Left lung (tissue), 4 donors: ENCODE measurements at regions not wholly inside any gene's neighbourhood (a gene's known extent, or its start where the extent isn't known, plus 50 kb on each side); places are given as distances from the start of the nearest gene placed in this dataset.
A peak's percentile ranks its signal among the peaks of the same experiment; 100 is the strongest.

Experiments
- ATAC-seq: fragments of 200-7000 bp; cut with Tn5 transposase; one replicate; pipeline ENCODE4 v1.9.1; 2020; ENCODE audit warnings: moderate library complexity
- DNase-seq, 4 donors: peaks; one replicate each; pipeline ENCODE4 v3.0.0-alpha.2; 2013 to 2020
- H3K27ac ChIP-seq, 2 donors: fragments of 200-600 bp; sonication (generic) in 1 of 2; one replicate each; pipeline versions ENCODE4 v1.5.0 to v1.8.0; 2020 to 2021
- H3K27me3 ChIP-seq, 2 donors: fragments of 200-600 bp; sonication (generic) in 1 of 2; one replicate each; pipeline versions ENCODE4 v1.5.0 to v1.8.0; 2020 to 2021
- H3K36me3 ChIP-seq, 2 donors: fragments of 200-600 bp; sonication (generic) in 1 of 2; one replicate each; pipeline versions ENCODE4 v1.5.0 to v1.8.0; 2020 to 2021
- H3K4me1 ChIP-seq, 2 donors: fragments of 200-600 bp; one replicate each; pipeline ENCODE4 v1.8.0; 2021
- H3K4me3 ChIP-seq, 2 donors: fragments of 200-600 bp; sonication (generic) in 1 of 2; one replicate each; pipeline versions ENCODE4 v1.5.0 to v1.8.0; 2020 to 2021; ENCODE audit warnings: mild to moderate bottlenecking in 1 of 2
- H3K9me3 ChIP-seq, 2 donors: fragments of 200-600 bp; sonication (generic) in 1 of 2; one replicate each; pipeline versions ENCODE4 v1.5.0 to v1.8.0; 2020 to 2021
- CTCF ChIP-seq, 2 donors: fragments of 200-600 bp; sonication (generic) in 1 of 2; IDR thresholded peaks; one replicate each; pipeline versions ENCODE4 v1.5.0 to v1.8.0; 2021; ENCODE audit warnings: antibody characterized with exemption in 2 of 2
- intact Hi-C, 2 donors: fragments of 100-400 bp; cut with DNase I; formaldehyde crosslinking; loops; one replicate each; pipeline versions ENCODE4 v1.11.2 to v1.14.2; 2022
- donor health status: DM: no; HTN: yes; CAD: no.
- donor health status: DM: no; HTN: no; CAD: no.

GRCh38 chr20:16115911-16116552 lies 457.2 kb downstream of the KIF16B start:
- no peak for TF ChIP-seq CTCF (IDR thresholded peaks at IDR 0.05)
- peak; percentile 37 for ATAC-seq
- H3K27me3 ChIP-seq = no peaks in the 10 kb centered on the region
- H3K9me3 ChIP-seq = no peaks in the 10 kb centered on the region
- peak in 2 of 4 donors; percentile 46 to 48 for DNase-seq
- H3K36me3 ChIP-seq = no peaks in the 10 kb centered on the region
- peaks cover 0 to 4% of the 10 kb centered on the region in 2 donors for H3K4me1 ChIP-seq
- no peak overlapping the region for H3K4me3 ChIP-seq
- no peak overlapping the region for H3K27ac ChIP-seq
- intact Hi-C loops = no loop called here

- intact Hi-C loops = no loop called here
- ATAC-seq = no peak
Measured at GRCh38 chr20:16113736-16114135, 459.5 kb downstream of the KIF16B start.

GRCh38 chr20:16111852-16112412 lies 461.3 kb downstream of the KIF16B start:
- no peak overlapping the region for H3K4me3 ChIP-seq
- peak; percentile 53 for ATAC-seq
- H3K4me1 ChIP-seq = peaks cover 0 to 4% of the 10 kb centered on the region in 2 donors
- H3K27ac ChIP-seq = no peak overlapping the region
- no peak for DNase-seq
- intact Hi-C loops = no loop called here
- no peak for TF ChIP-seq CTCF (IDR thresholded peaks at IDR 0.05)
- H3K27me3 ChIP-seq = no peaks in the 10 kb centered on the region
- no peaks in the 10 kb centered on the region for H3K36me3 ChIP-seq
- no peaks in the 10 kb centered on the region for H3K9me3 ChIP-seq

More at GRCh38 chr20:16113736-16114135, 459.5 kb downstream of the KIF16B start:
- H3K36me3 ChIP-seq = no peaks in the 10 kb centered on the region
- H3K27me3 ChIP-seq = no peaks in the 10 kb centered on the region
- H3K4me1 ChIP-seq = peaks cover 0 to 4% of the 10 kb centered on the region in 2 donors
- H3K9me3 ChIP-seq = no peaks in the 10 kb centered on the region
- DNase-seq = no peak
- H3K27ac ChIP-seq = no peak overlapping the region
- H3K4me3 ChIP-seq = no peak overlapping the region
- TF ChIP-seq CTCF (IDR thresholded peaks at IDR 0.05) = no peak

- DNase-seq = no peak
- ATAC-seq = peak; percentile 58
- no peak overlapping the region for H3K27ac ChIP-seq
Measured at GRCh38 chr20:16111172-16111832, 461.9 kb downstream of the KIF16B start.

More at GRCh38 chr20:16111172-16111832, 461.9 kb downstream of the KIF16B start:
- H3K27me3 ChIP-seq = no peaks in the 10 kb centered on the region
- no peaks in the 10 kb centered on the region for H3K36me3 ChIP-seq
- no peaks in the 10 kb centered on the region for H3K9me3 ChIP-seq
- H3K4me1 ChIP-seq = peaks cover 0 to 4% of the 10 kb centered on the region in 2 donors
- no peak overlapping the region for H3K4me3 ChIP-seq
- TF ChIP-seq CTCF (IDR thresholded peaks at IDR 0.05) = no peak
- intact Hi-C loops = no loop called here
